ENCODE measurements at regions not wholly inside any gene's neighbourhood (a gene's known extent, or its start where the extent isn't known, plus 50 kb on each side); places are given as distances from the start of the nearest gene placed in this dataset.

- Histone ChIP-seq H3K4me3 (no peak overlapping the region), H3K36me3 (no peaks in the 10 kb centered on the region), H3K27ac (no peak overlapping the region), H3K9ac (no peak overlapping the region), H3K9me3 (replicated peaks in 1 of 11) (peaks cover 0 to 15% (median 0%) of the 10 kb centered on the region in 11 experiments; a peak in 6 of 22 replicates), H3K4me1 (peaks cover 0 to 8% (median 0%) of the 10 kb centered on the region in 10 experiments; a peak in 3 of 20 replicates), H4K20me1 (no peaks in the 10 kb centered on the region), H3K4me2 (peak overlapping the region in 4 of 11 experiments; percentile 25 to 33 (median 27); a peak in 6 of 22 replicates), H3K27me3 (no peaks in the 10 kb centered on the region)
- TF ChIP-seq Cebpa-rat (IDR thresholded peaks at IDR 0.05) = no peak
These were observed 393.4 kb downstream of the PABPC4L start for GRCh38 chr4:133808151-133808550.

- H3K4me1 ChIP-seq = peaks cover 0 to 12% (median 2%) of the 10 kb centered on the region in 10 experiments; a peak in 7 of 20 replicates
- no peaks in the 10 kb centered on the region for H3K27me3 ChIP-seq
- H3K36me3 ChIP-seq = no peaks in the 10 kb centered on the region
- no peaks in the 10 kb centered on the region for H4K20me1 ChIP-seq
- H3K4me3 ChIP-seq = no peak overlapping the region
- no peak overlapping the region for H3K27ac ChIP-seq
- H3K4me2 ChIP-seq = no peak overlapping the region
- TF ChIP-seq Cebpa-rat (IDR thresholded peaks at IDR 0.05) = no peak
- H3K9ac ChIP-seq = no peak overlapping the region
- H3K9me3 ChIP-seq (replicated peaks in 1 of 11) = no peaks in the 10 kb centered on the region
These were observed 398.2 kb downstream of the PABPC4L start for GRCh38 chr4:133803341-133803740.

- Histone ChIP-seq H3K27ac (no peak overlapping the region), H4K20me1 (no peaks in the 10 kb centered on the region), H3K4me3 (no peak overlapping the region), H3K4me1 (peaks cover 0 to 6% (median 0%) of the 10 kb centered on the region in 10 experiments; a peak in 7 of 20 replicates), H3K27me3 (no peaks in the 10 kb centered on the region), H3K4me2 (no peak overlapping the region), H3K9me3 (replicated peaks in 1 of 11) (no peaks in the 10 kb centered on the region), H3K9ac (no peak overlapping the region), H3K36me3 (no peaks in the 10 kb centered on the region)
- no peak for TF ChIP-seq Cebpa-rat (IDR thresholded peaks at IDR 0.05)
These were observed 399.0 kb downstream of the PABPC4L start for GRCh38 chr4:133802359-133803140.

- H3K36me3 ChIP-seq = no peaks in the 10 kb centered on the region
- peaks cover 0 to 6% (median 0%) of the 10 kb centered on the region in 10 experiments; a peak in 6 of 20 replicates for H3K4me1 ChIP-seq
- no peak overlapping the region for H3K4me3 ChIP-seq
- H3K9me3 ChIP-seq (replicated peaks in 1 of 11) = no peaks in the 10 kb centered on the region
- no peaks in the 10 kb centered on the region for H3K27me3 ChIP-seq
- no peak overlapping the region for H3K4me2 ChIP-seq
- TF ChIP-seq Cebpa-rat (IDR thresholded peaks at IDR 0.05) = no peak
- H3K9ac ChIP-seq = no peak overlapping the region
- H4K20me1 ChIP-seq = no peaks in the 10 kb centered on the region
- H3K27ac ChIP-seq = no peak overlapping the region
These were observed 399.7 kb downstream of the PABPC4L start for GRCh38 chr4:133801883-133802282.

GRCh38 chr4:133800966-133801365 is 400.6 kb downstream of the PABPC4L start:
- Histone ChIP-seq H4K20me1 (no peaks in the 10 kb centered on the region), H3K4me3 (no peak overlapping the region), H3K27ac (no peak overlapping the region), H3K27me3 (no peaks in the 10 kb centered on the region), H3K9me3 (replicated peaks in 1 of 11) (no peaks in the 10 kb centered on the region), H3K9ac (no peak overlapping the region), H3K4me2 (no peak overlapping the region), H3K36me3 (no peaks in the 10 kb centered on the region), H3K4me1 (peaks cover 0 to 6% (median 0%) of the 10 kb centered on the region in 10 experiments; a peak in 6 of 20 replicates)
- no peak for TF ChIP-seq Cebpa-rat (IDR thresholded peaks at IDR 0.05)

GRCh38 chr4:133799717-133800315 is 401.8 kb downstream of the PABPC4L start:
- no peak for TF ChIP-seq Cebpa-rat (IDR thresholded peaks at IDR 0.05)
- Histone ChIP-seq H3K36me3 (no peaks in the 10 kb centered on the region), H3K27ac (no peak overlapping the region), H3K4me2 (peak overlapping the region in 7 of 11 experiments; percentile 3 to 54 (median 25); a peak in 6 of 22 replicates), H3K4me3 (no peak overlapping the region), H3K9ac (no peak overlapping the region), H3K27me3 (no peaks in the 10 kb centered on the region), H4K20me1 (no peaks in the 10 kb centered on the region), H3K9me3 (replicated peaks in 1 of 11) (no peaks in the 10 kb centered on the region), H3K4me1 (peaks cover 0 to 6% (median 0%) of the 10 kb centered on the region in 10 experiments; a peak in 6 of 20 replicates)

GRCh38 chr4:133777661-133778060 is 423.9 kb downstream of the PABPC4L start:
- Histone ChIP-seq H3K27me3 (no peaks in the 10 kb centered on the region), H3K4me3 (no peak overlapping the region), H3K36me3 (no peaks in the 10 kb centered on the region), H3K9ac (no peak overlapping the region), H3K27ac (no peak overlapping the region), H4K20me1 (no peaks in the 10 kb centered on the region), H3K4me2 (no peak overlapping the region), H3K9me3 (replicated peaks in 1 of 11) (peaks cover 0 to 6% (median 0%) of the 10 kb centered on the region in 11 experiments; a peak in 5 of 22 replicates), H3K4me1 (no peaks in the 10 kb centered on the region)
- no peak for TF ChIP-seq Cebpa-rat (IDR thresholded peaks at IDR 0.05)

- H3K36me3 ChIP-seq = no peaks in the 10 kb centered on the region
- H3K27ac ChIP-seq = no peak overlapping the region
These were observed 424.6 kb downstream of the PABPC4L start for GRCh38 chr4:133776961-133777360.

GRCh38 chr4:133776503-133776902 is 425.1 kb downstream of the PABPC4L start:
- Histone ChIP-seq H3K27ac (no peak overlapping the region), H3K4me1 (no peaks in the 10 kb centered on the region), H3K36me3 (no peaks in the 10 kb centered on the region), H3K27me3 (no peaks in the 10 kb centered on the region), H4K20me1 (no peaks in the 10 kb centered on the region), H3K9ac (no peak overlapping the region), H3K4me3 (no peak overlapping the region), H3K9me3 (replicated peaks in 1 of 11) (peaks cover 6 to 17% (median 11%) of the 10 kb centered on the region in 11 experiments), H3K4me2 (no peak overlapping the region)
- TF ChIP-seq Cebpa-rat (IDR thresholded peaks at IDR 0.05) = no peak

More at GRCh38 chr4:133776961-133777360, 424.6 kb downstream of the PABPC4L start:
- H3K9me3 ChIP-seq (replicated peaks in 1 of 11) = peaks cover 1 to 13% (median 6%) of the 10 kb centered on the region in 11 experiments; a peak in 20 of 22 replicates
- H4K20me1 ChIP-seq = no peaks in the 10 kb centered on the region
- H3K27me3 ChIP-seq = no peaks in the 10 kb centered on the region
- no peak overlapping the region for H3K4me3 ChIP-seq
- no peak overlapping the region for H3K4me2 ChIP-seq
- H3K9ac ChIP-seq = no peak overlapping the region
- H3K4me1 ChIP-seq = no peaks in the 10 kb centered on the region
- TF ChIP-seq Cebpa-rat (IDR thresholded peaks at IDR 0.05) = no peak

Data from BLaER1 treated with 17β-estradiol and CSF1 and Interleukin-3, amounts not matched to agents 10 nM and 100 nM (cell line).